ENCODE measurements at regions not wholly inside any gene's neighbourhood (a gene's known extent, or its start where the extent isn't known, plus 50 kb on each side); places are given as distances from the start of the nearest gene placed in this dataset.

- no peaks in the 10 kb centered on the region for H3K27me3 ChIP-seq (replicated peaks in 1 of 2; ENCODE audit: control insufficient read depth in 2 of 2, extremely low read depth in 1 of 2, insufficient read depth in 2 of 2, low read length in 1 of 2)
- POLR2A ChIA-PET = no interaction called here
- H3K4me1 ChIP-seq (ENCODE audit: control insufficient read depth in 1 of 2, extremely low read depth in 1 of 2, insufficient read depth in 2 of 2, low read length in 2 of 2) = no peaks in the 10 kb centered on the region
- no peaks in the 10 kb centered on the region for H3K27me3 Mint-ChIP-seq
- no peaks in the 10 kb centered on the region for H3K36me3 Mint-ChIP-seq
- no peak overlapping the region for H3K27ac Mint-ChIP-seq
- DNase-seq = no peak
- CTCF ChIA-PET = no interaction called here
- WGBS (ENCODE audit: insufficient coverage) = 33% methylated on average over 1 of the region's 2 CpGs
- no peak for ATAC-seq (replicated peaks in 1 of 4)
- H3K9me3 ChIP-seq = no peaks in the 10 kb centered on the region
- no peak overlapping the region for H3K4me3 Mint-ChIP-seq
- no peak overlapping the region for H3K4me3 ChIP-seq (ENCODE audit: control insufficient read depth in 1 of 2, extremely low read depth in 1 of 2, low read length in 1 of 2)
- no peaks in the 10 kb centered on the region for H3K36me3 ChIP-seq (ENCODE audit: control insufficient read depth in 2 of 2, extremely low read depth in 1 of 2, insufficient read depth in 1 of 2, low read length in 1 of 2)
- peaks cover 0 to 3% (median 0%) of the 10 kb centered on the region in 3 donors for H3K4me1 Mint-ChIP-seq
- no peaks in the 10 kb centered on the region for H3K9me3 Mint-ChIP-seq
- no peak overlapping the region for H3K27ac ChIP-seq (ENCODE audit: low read length)
These were observed 264.6 kb upstream of the RASGEF1B start for GRCh38 chr4:81736324-81736723.

GRCh38 chr4:81732980-81733379 is 261.3 kb upstream of the RASGEF1B start:
- Histone ChIP-seq H3K4me3 (ENCODE audit: control insufficient read depth in 1 of 2, extremely low read depth in 1 of 2, low read length in 1 of 2) (no peak overlapping the region), H3K4me1 (ENCODE audit: control insufficient read depth in 1 of 2, extremely low read depth in 1 of 2, insufficient read depth in 2 of 2, low read length in 2 of 2) (no peaks in the 10 kb centered on the region), H3K36me3 (ENCODE audit: control insufficient read depth in 2 of 2, extremely low read depth in 1 of 2, insufficient read depth in 1 of 2, low read length in 1 of 2) (no peaks in the 10 kb centered on the region), H3K9me3 (no peaks in the 10 kb centered on the region), H3K27ac (ENCODE audit: low read length) (no peak overlapping the region), H3K27me3 (replicated peaks in 1 of 2; ENCODE audit: control insufficient read depth in 2 of 2, extremely low read depth in 1 of 2, insufficient read depth in 2 of 2, low read length in 1 of 2) (no peaks in the 10 kb centered on the region)
- no peak overlapping the region for H3K4me3 Mint-ChIP-seq
- POLR2A ChIA-PET = no interaction called here
- DNase-seq = no peak
- WGBS (ENCODE audit: insufficient coverage) = no CpG with 5 or more reads among the region's 1 CpG
- H3K27me3 Mint-ChIP-seq = no peaks in the 10 kb centered on the region
- ATAC-seq (replicated peaks in 1 of 4) = no peak
- no peak overlapping the region for H3K27ac Mint-ChIP-seq
- H3K36me3 Mint-ChIP-seq = no peaks in the 10 kb centered on the region
- CTCF ChIA-PET = no interaction called here
- H3K9me3 Mint-ChIP-seq = no peaks in the 10 kb centered on the region
- H3K4me1 Mint-ChIP-seq = no peaks in the 10 kb centered on the region

GRCh38 chr4:81724925-81725329 is 253.2 kb upstream of the RASGEF1B start:
- Mint-ChIP-seq H3K27me3 (peaks cover 0 to 8% of the 10 kb centered on the region in 2 donors), H3K36me3 (no peaks in the 10 kb centered on the region), H3K4me3 (no peak overlapping the region), H3K4me1 (peaks cover 16 to 19% (median 17%) of the 10 kb centered on the region in 3 donors), H3K27ac (peak overlapping the region in 1 of 2 donors; percentile 25), H3K9me3 (no peaks in the 10 kb centered on the region)
- Histone ChIP-seq H3K36me3 (ENCODE audit: control insufficient read depth in 2 of 2, extremely low read depth in 1 of 2, insufficient read depth in 1 of 2, low read length in 1 of 2) (no peaks in the 10 kb centered on the region), H3K4me1 (ENCODE audit: control insufficient read depth in 1 of 2, extremely low read depth in 1 of 2, insufficient read depth in 2 of 2, low read length in 2 of 2) (peaks cover 0 to 10% of the 10 kb centered on the region in 2 experiments), H3K9me3 (no peaks in the 10 kb centered on the region), H3K27me3 (replicated peaks in 1 of 2; ENCODE audit: control insufficient read depth in 2 of 2, extremely low read depth in 1 of 2, insufficient read depth in 2 of 2, low read length in 1 of 2) (peaks cover 0 to 3% of the 10 kb centered on the region in 2 experiments), H3K4me3 (ENCODE audit: control insufficient read depth in 1 of 2, extremely low read depth in 1 of 2, low read length in 1 of 2) (no peak overlapping the region), H3K27ac (ENCODE audit: low read length) (no peak overlapping the region)
- POLR2A ChIA-PET = no interaction called here
- CTCF ChIA-PET = no interaction called here
- ATAC-seq (replicated peaks in 1 of 4) (peak; percentile 61 to 87 (median 70)), DNase-seq (peak in 25 of 35 experiments; percentile 2 to 43 (median 10))
- WGBS (ENCODE audit: insufficient coverage) = 44% methylated on average over 2 of the region's 2 CpGs

- ATAC-seq (replicated peaks in 1 of 4) = peak in 3 of 4 experiments; percentile 27 to 49 (median 40)
- no peaks in the 10 kb centered on the region for H3K36me3 ChIP-seq (ENCODE audit: control insufficient read depth in 2 of 2, extremely low read depth in 1 of 2, insufficient read depth in 1 of 2, low read length in 1 of 2)
- 100% methylated on average over 1 of the region's 3 CpGs for WGBS (ENCODE audit: insufficient coverage)
- no peak overlapping the region for H3K27ac ChIP-seq (ENCODE audit: low read length)
- CTCF ChIA-PET = no interaction called here
- Mint-ChIP-seq H3K9me3 (no peaks in the 10 kb centered on the region), H3K36me3 (no peaks in the 10 kb centered on the region), H3K4me3 (no peak overlapping the region), H3K4me1 (peaks cover 16 to 19% (median 17%) of the 10 kb centered on the region in 3 donors), H3K27ac (no peak overlapping the region), H3K27me3 (peaks cover 0 to 8% of the 10 kb centered on the region in 2 donors)
- H3K4me3 ChIP-seq (ENCODE audit: control insufficient read depth in 1 of 2, extremely low read depth in 1 of 2, low read length in 1 of 2) = no peak overlapping the region
- POLR2A ChIA-PET = no interaction called here
- DNase-seq = peak in 10 of 35 experiments; percentile 1 to 51 (median 10)
- peaks cover 0 to 3% of the 10 kb centered on the region in 2 experiments for H3K27me3 ChIP-seq (replicated peaks in 1 of 2; ENCODE audit: control insufficient read depth in 2 of 2, extremely low read depth in 1 of 2, insufficient read depth in 2 of 2, low read length in 1 of 2)
- H3K4me1 ChIP-seq (ENCODE audit: control insufficient read depth in 1 of 2, extremely low read depth in 1 of 2, insufficient read depth in 2 of 2, low read length in 2 of 2) = peaks cover 0 to 10% of the 10 kb centered on the region in 2 experiments
- no peaks in the 10 kb centered on the region for H3K9me3 ChIP-seq
These were observed 252.3 kb upstream of the RASGEF1B start for GRCh38 chr4:81723927-81724587.

GRCh38 chr4:81723019-81723884 is 251.5 kb upstream of the RASGEF1B start:
- CTCF ChIA-PET = no interaction called here
- H3K36me3 Mint-ChIP-seq = no peaks in the 10 kb centered on the region
- no peak for ATAC-seq (replicated peaks in 1 of 4)
- H3K9me3 Mint-ChIP-seq = no peaks in the 10 kb centered on the region
- peaks cover 0 to 10% of the 10 kb centered on the region in 2 experiments for H3K4me1 ChIP-seq (ENCODE audit: control insufficient read depth in 1 of 2, extremely low read depth in 1 of 2, insufficient read depth in 2 of 2, low read length in 2 of 2)
- H3K27me3 ChIP-seq (replicated peaks in 1 of 2; ENCODE audit: control insufficient read depth in 2 of 2, extremely low read depth in 1 of 2, insufficient read depth in 2 of 2, low read length in 1 of 2) = peaks cover 0 to 3% of the 10 kb centered on the region in 2 experiments
- no peaks in the 10 kb centered on the region for H3K9me3 ChIP-seq
- WGBS (ENCODE audit: insufficient coverage) = no CpG with 5 or more reads among the region's 3 CpGs
- no peak overlapping the region for H3K4me3 Mint-ChIP-seq
- POLR2A ChIA-PET = no interaction called here
- no peaks in the 10 kb centered on the region for H3K36me3 ChIP-seq (ENCODE audit: control insufficient read depth in 2 of 2, extremely low read depth in 1 of 2, insufficient read depth in 1 of 2, low read length in 1 of 2)
- H3K27ac Mint-ChIP-seq = no peak overlapping the region
- peaks cover 0 to 8% of the 10 kb centered on the region in 2 donors for H3K27me3 Mint-ChIP-seq
- peaks cover 16 to 19% (median 17%) of the 10 kb centered on the region in 3 donors for H3K4me1 Mint-ChIP-seq
- H3K27ac ChIP-seq (ENCODE audit: low read length) = no peak overlapping the region
- H3K4me3 ChIP-seq (ENCODE audit: control insufficient read depth in 1 of 2, extremely low read depth in 1 of 2, low read length in 1 of 2) = no peak overlapping the region
- no peak for DNase-seq

GRCh38 chr4:81722290-81722851 is 250.7 kb upstream of the RASGEF1B start:
- POLR2A ChIA-PET = no interaction called here
- peaks cover 0 to 3% of the 10 kb centered on the region in 2 donors for H3K27me3 Mint-ChIP-seq

More at GRCh38 chr4:81722290-81722851, 250.7 kb upstream of the RASGEF1B start:
- CTCF ChIA-PET = no interaction called here
- Histone ChIP-seq H3K27ac (ENCODE audit: low read length) (no peak overlapping the region), H3K27me3 (replicated peaks in 1 of 2; ENCODE audit: control insufficient read depth in 2 of 2, extremely low read depth in 1 of 2, insufficient read depth in 2 of 2, low read length in 1 of 2) (peaks cover 0 to 3% of the 10 kb centered on the region in 2 experiments), H3K4me3 (ENCODE audit: control insufficient read depth in 1 of 2, extremely low read depth in 1 of 2, low read length in 1 of 2) (no peak overlapping the region), H3K36me3 (ENCODE audit: control insufficient read depth in 2 of 2, extremely low read depth in 1 of 2, insufficient read depth in 1 of 2, low read length in 1 of 2) (no peaks in the 10 kb centered on the region), H3K4me1 (ENCODE audit: control insufficient read depth in 1 of 2, extremely low read depth in 1 of 2, insufficient read depth in 2 of 2, low read length in 2 of 2) (peaks cover 0 to 10% of the 10 kb centered on the region in 2 experiments), H3K9me3 (no peaks in the 10 kb centered on the region)
- ATAC-seq (replicated peaks in 1 of 4) (no peak), DNase-seq (no peak)
- WGBS (ENCODE audit: insufficient coverage) = 86% methylated on average over 9 of the region's 9 CpGs
- no peak overlapping the region for H3K27ac Mint-ChIP-seq
- H3K4me3 Mint-ChIP-seq = no peak overlapping the region
- no peaks in the 10 kb centered on the region for H3K36me3 Mint-ChIP-seq
- H3K4me1 Mint-ChIP-seq = peaks cover 16 to 19% (median 17%) of the 10 kb centered on the region in 3 donors
- no peaks in the 10 kb centered on the region for H3K9me3 Mint-ChIP-seq

All from T-cell (primary cell).